HCT116 (cell line): ENCODE measurements at regions not wholly inside any gene's neighbourhood (a gene's known extent, or its start where the extent isn't known, plus 50 kb on each side); places are given as distances from the start of the nearest gene placed in this dataset.

ENCODE experiments used
- ATAC-seq: fragments of 200-7000 bp; cut with Tn5 transposase; 2 replicates; pipeline ENCODE4 v1.9.1; 2020; ENCODE audit warnings: mild to moderate bottlenecking, moderate library complexity
- BruUV-seq: library from RNA; stranded (reverse); fragments of 400-500 nt; replicated peaks from 2 replicates; lab custom pipeline; 2021; lab: Mats Ljungman, UMichigan
- CTCF ChIA-PET: fragments of 300-600 bp; sonication (Branson Sonifier 250); formaldehyde crosslinking; loops from one replicate; lab custom pipeline; 2021; ENCODE audit warnings: antibody characterized with exemption; lab: Charles Lee
- POLR2A ChIA-PET: fragments of 300-600, 350-600 bp; sonication (Branson Sonifier 250); formaldehyde crosslinking; loops from one replicate; lab custom pipeline; 2021; ENCODE audit warnings: antibody characterized with exemption; lab: Charles Lee
- RAD21 ChIA-PET, 2 experiments: fragments of 300-600 bp; sonication (Branson Sonifier 250); formaldehyde crosslinking; loops; one replicate each; lab custom pipeline; 2023; ENCODE audit warnings: low total read pairs in 2 of 2; ENCODE audit not compliant: uncharacterized antibody in 2 of 2, unreplicated experiment in 2 of 2, low non-redundant PET in 1 of 2; lab: Charles Lee
- DNase-seq: peaks from one replicate; pipeline ENCODE4 v3.0.0-alpha.2; 2010; ENCODE audit warnings: low read depth, low spot score
- H2AFZ ChIP-seq: fragments of 200-600 bp; shearing (Covaris generic), sonication (generic); 2 replicates; pipeline ENCODE4 v1.6.1; 2017; ENCODE audit warnings: low read depth, mixed run types, mixed read lengths, antibody characterized with exemption, low read length; ENCODE audit not compliant: poor library complexity, severe bottlenecking
- H3K27ac ChIP-seq: 2 replicates; pipeline ENCODE4 v1.5.1; 2012; ENCODE audit warnings: low read depth, low read length
- H3K27me3 ChIP-seq: fragments of 200-600 bp; sonication (generic); 2 replicates; pipeline ENCODE4 v1.6.1; 2016; ENCODE audit warnings: mixed run types, low read length, mixed read lengths; ENCODE audit not compliant: insufficient read depth
- H3K36me3 ChIP-seq, 2 experiments: fragments of 200-500 bp in 1 of 2; fragments of 200-600 bp in 1 of 2; sonication (Bioruptor generic) in 1 of 2; sonication (generic) in 1 of 2; 2 replicates each; pipeline versions ENCODE4 v1.5.1 to v1.6.1; 2014 to 2016; ENCODE audit warnings: low read length in 2 of 2, inconsistent platforms in 1 of 2, mixed read lengths in 1 of 2, mixed run types in 1 of 2; ENCODE audit not compliant: insufficient read depth in 2 of 2, control insufficient read depth in 1 of 2
- H3K4me1 ChIP-seq, 2 experiments: fragments of 200-600 bp in 1 of 2; sonication (generic) in 1 of 2; 2 replicates each; pipeline versions ENCODE4 v1.5.1 to v1.6.1; 2012 to 2017; ENCODE audit warnings: low read length in 2 of 2, inconsistent platforms in 1 of 2, mild to moderate bottlenecking in 1 of 2, mixed read lengths in 1 of 2, mixed run types in 1 of 2, moderate library complexity in 1 of 2; ENCODE audit not compliant: insufficient read depth in 2 of 2, control insufficient read depth in 1 of 2
- H3K4me2 ChIP-seq: fragments of 200-600 bp; sonication (generic); 2 replicates; pipeline ENCODE4 v1.6.1; 2017; ENCODE audit warnings: mixed run types, low read length, mixed read lengths
- H3K4me3 ChIP-seq, 2 experiments: fragments of 200-600 bp in 1 of 2; sonication (generic) in 1 of 2; replicated peaks in 1 of 2; 2 replicates each; pipeline ENCODE4 v1.5.1; 2011 to 2016; ENCODE audit warnings: low read length in 2 of 2, control low read depth in 1 of 2, low read depth in 1 of 2, mild to moderate bottlenecking in 1 of 2, mixed read lengths in 1 of 2, mixed run types in 1 of 2
- H3K79me2 ChIP-seq: fragments of 200-600 bp; sonication (generic); 2 replicates; pipeline ENCODE4 v1.6.1; 2017; ENCODE audit warnings: mild to moderate bottlenecking, mixed run types, low read length, moderate library complexity, mixed read lengths; ENCODE audit not compliant: insufficient read depth
- H3K9ac ChIP-seq: fragments of 200-600 bp; sonication (generic); 2 replicates; pipeline ENCODE4 v1.6.1; 2016; ENCODE audit warnings: low read length, mixed read lengths
- H3K9me2 ChIP-seq: fragments of 200-600 bp; sonication (generic), shearing (Covaris generic); 2 replicates; pipeline ENCODE4 v1.6.1; 2017; ENCODE audit warnings: mixed run types, mild to moderate bottlenecking, moderate library complexity; ENCODE audit not compliant: insufficient read depth
- H3K9me3 ChIP-seq, 2 experiments: fragments of 200-500 bp in 1 of 2; fragments of 200-600 bp in 1 of 2; sonication (Bioruptor generic) in 1 of 2; sonication (generic) in 1 of 2; 2 replicates each; pipeline ENCODE4 v1.6.1; 2014 to 2017; ENCODE audit warnings: low read length in 2 of 2, mixed read lengths in 2 of 2, inconsistent platforms in 1 of 2, low read depth in 1 of 2, mild to moderate bottlenecking in 1 of 2, mixed run types in 1 of 2, moderate library complexity in 1 of 2; ENCODE audit not compliant: control insufficient read depth in 1 of 2, insufficient read depth in 1 of 2
- H4K20me1 ChIP-seq: fragments of 200-600 bp; sonication (generic), shearing (Covaris generic); 2 replicates; pipeline ENCODE4 v1.6.1; 2017; ENCODE audit warnings: mixed run types, mild to moderate bottlenecking, moderate library complexity; ENCODE audit not compliant: insufficient read depth
- CTCF ChIP-seq, 3 experiments: fragments of 200-600 bp in 1 of 3; sonication (generic) in 1 of 3; IDR thresholded peaks in 2 of 3; conservative IDR thresholded peaks in 1 of 3; 2 replicates each; pipeline ENCODE4 v1.5.1; 2012 to 2017; ENCODE audit warnings: low read depth in 2 of 3, low read length in 2 of 3, antibody characterized with exemption in 1 of 3, borderline replicate concordance in 1 of 3, control low read depth in 1 of 3, mild to moderate bottlenecking in 1 of 3, mixed read lengths in 1 of 3, mixed run types in 1 of 3, moderate library complexity in 1 of 3; ENCODE audit not compliant: insufficient read depth in 1 of 3
- EGR1 ChIP-seq: IDR thresholded peaks from 2 replicates; pipeline ENCODE4 v1.6.1; 2012; ENCODE audit warnings: low read depth
- FOSL1 ChIP-seq: IDR thresholded peaks from 2 replicates; pipeline ENCODE4 v1.6.1; 2012; ENCODE audit warnings: low read depth
- JUND ChIP-seq: IDR thresholded peaks from 2 replicates; pipeline ENCODE4 v1.6.1; 2012
- ZFX ChIP-seq: fragments of 450-650 bp; IDR thresholded peaks from 2 replicates; pipeline ENCODE4 v1.6.1; 2017
- intact Hi-C: fragments of 100-400 bp; cut with micrococcal nuclease; formaldehyde crosslinking; loops from 2 replicates; pipeline ENCODE4 v1.10.0; 2022

DNA sequence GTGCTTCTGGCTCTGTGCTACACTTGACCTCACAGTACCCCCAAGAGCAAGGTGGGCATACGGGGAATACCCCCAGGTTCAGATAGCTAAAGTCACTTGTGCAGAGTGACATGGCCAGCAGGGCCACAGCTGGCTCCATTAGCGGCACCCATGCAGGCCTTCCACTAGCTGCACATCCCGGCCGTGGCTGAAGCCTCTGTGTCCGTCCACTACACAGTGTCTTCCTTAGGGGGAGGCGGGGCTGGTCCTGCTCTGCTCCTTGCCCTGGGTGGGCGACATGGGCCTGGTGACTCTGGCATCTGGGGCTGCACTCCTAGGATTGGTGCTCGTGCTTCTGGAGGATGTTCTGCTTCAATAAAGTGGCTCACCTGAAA, 169.1 kb upstream of the IQSEC1 start:
- BruUV-seq = no TSS peak
- RAD21 ChIA-PET = no interaction called here
- H2AFZ ChIP-seq = no peak overlapping the region
- CTCF ChIA-PET = interaction anchor here (0.7 to 1.8 kb wide), 3 partner anchors 12 to 51 kb away, joined by 3 to 11 read pairs (median 3); no protein-coding TSS in a partner anchor
- H3K4me3 ChIP-seq = no peak overlapping the region
- H3K4me1 ChIP-seq = peaks cover 2 to 13% of the 10 kb centered on the region in 2 experiments; a peak in 2 of 4 replicates
- intact Hi-C loops = no loop called here
- DNase-seq = no peak
- no peaks in the 10 kb centered on the region for H3K36me3 ChIP-seq
- H3K79me2 ChIP-seq = no peaks in the 10 kb centered on the region
- no peaks in the 10 kb centered on the region for H4K20me1 ChIP-seq
- TF ChIP-seq ZFX = no peak
- TF ChIP-seq FOSL1 = no peak
- no peak for TF ChIP-seq JUND
- POLR2A ChIA-PET = no interaction called here
- H3K9me2 ChIP-seq = no peaks in the 10 kb centered on the region
- H3K4me2 ChIP-seq = no peak overlapping the region
- H3K9ac ChIP-seq = no peak overlapping the region
- no peaks in the 10 kb centered on the region for H3K9me3 ChIP-seq
- no peak overlapping the region for H3K27ac ChIP-seq
- ATAC-seq = no peak
- no peaks in the 10 kb centered on the region for H3K27me3 ChIP-seq

DNA sequence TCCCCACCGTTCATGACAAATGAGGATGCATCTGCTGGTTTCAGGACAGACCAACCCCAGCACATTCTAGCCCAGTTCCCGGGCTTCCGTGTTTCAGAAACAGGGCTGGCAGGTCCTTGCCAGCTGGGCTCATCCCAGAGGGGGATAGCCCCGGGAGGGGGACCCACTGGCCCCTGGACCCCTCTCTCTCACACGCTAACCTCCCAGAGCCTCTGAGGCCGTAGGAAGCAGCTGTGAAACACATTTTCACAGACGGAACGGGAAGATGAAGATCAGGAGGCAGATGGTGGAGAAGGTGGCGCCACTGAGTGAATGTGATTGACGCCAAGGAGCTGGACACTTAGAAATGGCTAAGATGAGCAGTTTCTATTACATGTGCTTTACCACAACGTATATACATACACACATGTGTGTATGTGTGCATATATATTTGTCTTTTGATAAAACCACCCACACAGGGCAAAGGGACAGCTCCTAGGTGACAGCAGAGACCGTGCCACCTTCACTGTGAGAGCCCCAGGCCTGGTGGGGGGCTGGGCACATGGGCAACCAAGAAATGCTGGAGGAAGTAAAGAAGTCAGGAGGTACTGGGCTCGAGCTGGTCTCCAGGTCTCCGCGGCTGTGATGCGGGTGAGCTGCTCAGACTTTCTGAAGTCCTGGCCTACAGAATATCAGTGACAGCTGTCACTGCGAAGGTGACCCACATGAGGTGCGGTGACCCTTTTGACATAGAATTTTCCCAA, 168.6 kb upstream of the IQSEC1 start:
- intact Hi-C loops = no loop called here
- H3K27ac ChIP-seq = no peak overlapping the region
- H3K9me2 ChIP-seq = no peaks in the 10 kb centered on the region
- H3K79me2 ChIP-seq = no peaks in the 10 kb centered on the region
- H3K4me1 ChIP-seq = peaks cover 2 to 13% of the 10 kb centered on the region in 2 experiments; a peak in 2 of 4 replicates
- ATAC-seq (no peak), DNase-seq (no peak)
- no peak overlapping the region for H2AFZ ChIP-seq
- ChIA-PET CTCF (interaction anchor here (0.7 to 1.8 kb wide), 3 partner anchors 12 to 51 kb away, joined by 3 to 11 read pairs (median 3); no protein-coding TSS in a partner anchor), RAD21 (no interaction called here), POLR2A (no interaction called here)
- BruUV-seq = no TSS peak
- no peak overlapping the region for H3K4me3 ChIP-seq
- 0 out of 6 replicates have a peak, but pooled peaks of 1 of the 3 experiments have one; percentile 4 for TF ChIP-seq CTCF (IDR thresholded peaks at IDR 0.05 in 2 of 3, conservative IDR thresholded peaks at IDR 0.05 in 1 of 3; ENCODE audit: borderline replicate concordance in 1 of 3, insufficient read depth in 1 of 3, low read depth in 2 of 3, low read length in 2 of 3)
- no peak for TF ChIP-seq EGR1
- H4K20me1 ChIP-seq = no peaks in the 10 kb centered on the region
- H3K27me3 ChIP-seq = no peaks in the 10 kb centered on the region
- H3K9me3 ChIP-seq = no peaks in the 10 kb centered on the region
- no peaks in the 10 kb centered on the region for H3K36me3 ChIP-seq
- no peak overlapping the region for H3K9ac ChIP-seq
- H3K4me2 ChIP-seq = no peak overlapping the region
